ENCODE measurements at regions not wholly inside any gene's neighbourhood (a gene's known extent, or its start where the extent isn't known, plus 50 kb on each side); places are given as distances from the start of the nearest gene placed in this dataset.
"Not testable (repeated sequence)": the region's sequence is repeated elsewhere in the genome, so short reads cannot be mapped to it uniquely, and the experiment has no call there.

GRCh38 chr12:83226960-83227359 is 540.3 kb downstream of the TMTC2 start:
- not testable (repeated sequence) for H3K27ac ChIP-seq (ENCODE audit: low read depth, low read length); H3K36me3 ChIP-seq (ENCODE audit: control insufficient read depth, insufficient read depth, low read length); H3K9me3 ChIP-seq (ENCODE audit: control insufficient read depth, insufficient read depth, low read depth, low read length); H3K9ac ChIP-seq (ENCODE audit: low read length); H3K4me3 ChIP-seq (ENCODE audit: low read depth, low read length); H3K4me1 ChIP-seq (ENCODE audit: control insufficient read depth, insufficient read depth, low read length); H3K27me3 ChIP-seq (ENCODE audit: control insufficient read depth, insufficient read depth, low read length)

- Histone ChIP-seq H3K4me1 (ENCODE audit: control insufficient read depth, insufficient read depth, low read length) (no peaks in the 10 kb centered on the region), H3K27me3 (ENCODE audit: control insufficient read depth, insufficient read depth, low read length) (no peaks in the 10 kb centered on the region), H3K9ac (ENCODE audit: low read length) (no peak overlapping the region), H3K4me3 (ENCODE audit: low read depth, low read length) (no peak overlapping the region), H3K27ac (ENCODE audit: low read depth, low read length) (no peak overlapping the region), H3K36me3 (ENCODE audit: control insufficient read depth, insufficient read depth, low read length) (no peaks in the 10 kb centered on the region), H3K9me3 (ENCODE audit: control insufficient read depth, insufficient read depth, low read depth, low read length) (0 out of 2 replicates have a peak, but pooled peaks cover 4% of the 10 kb centered on the region)
Measured at GRCh38 chr12:83225806-83226205, 539.1 kb downstream of the TMTC2 start.

- Histone ChIP-seq H3K9me3 (ENCODE audit: control insufficient read depth, insufficient read depth, low read depth, low read length) (0 out of 2 replicates have a peak, but pooled peaks cover 4% of the 10 kb centered on the region), H3K9ac (ENCODE audit: low read length) (no peak overlapping the region), H3K27me3 (ENCODE audit: control insufficient read depth, insufficient read depth, low read length) (no peaks in the 10 kb centered on the region), H3K36me3 (ENCODE audit: control insufficient read depth, insufficient read depth, low read length) (no peaks in the 10 kb centered on the region), H3K4me1 (ENCODE audit: control insufficient read depth, insufficient read depth, low read length) (no peaks in the 10 kb centered on the region), H3K4me3 (ENCODE audit: low read depth, low read length) (no peak overlapping the region), H3K27ac (ENCODE audit: low read depth, low read length) (no peak overlapping the region)
Measured at GRCh38 chr12:83224012-83224411, 537.3 kb downstream of the TMTC2 start.

GRCh38 chr12:83220774-83221173 is 534.1 kb downstream of the TMTC2 start:
- Histone ChIP-seq H3K9ac (ENCODE audit: low read length) (no peak overlapping the region), H3K4me1 (ENCODE audit: control insufficient read depth, insufficient read depth, low read length) (no peaks in the 10 kb centered on the region), H3K27me3 (ENCODE audit: control insufficient read depth, insufficient read depth, low read length) (no peaks in the 10 kb centered on the region), H3K36me3 (ENCODE audit: control insufficient read depth, insufficient read depth, low read length) (no peaks in the 10 kb centered on the region), H3K4me3 (ENCODE audit: low read depth, low read length) (no peak overlapping the region), H3K27ac (ENCODE audit: low read depth, low read length) (no peak overlapping the region), H3K9me3 (ENCODE audit: control insufficient read depth, insufficient read depth, low read depth, low read length) (no peaks in the 10 kb centered on the region)

DNA sequence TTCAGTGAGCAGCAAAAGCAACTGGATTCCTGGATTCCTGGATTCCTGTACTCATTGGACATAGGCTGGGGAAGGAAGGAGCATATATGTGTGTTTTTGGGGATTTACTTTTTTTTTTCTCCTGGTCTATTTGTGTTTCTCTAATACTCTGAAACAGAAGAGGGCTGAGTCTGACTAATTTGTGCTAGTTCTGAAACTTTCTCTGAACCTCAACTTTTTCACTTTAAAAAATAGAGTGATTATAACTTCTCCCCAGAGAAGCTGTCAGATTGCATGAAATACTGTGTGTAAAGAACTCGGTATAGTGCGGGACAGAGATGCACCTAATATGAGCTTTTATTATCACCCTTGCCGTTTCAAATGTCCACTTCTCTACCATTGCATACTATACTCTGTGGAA is 529.5 kb downstream of the TMTC2 start:
- no peak overlapping the region for H3K9ac ChIP-seq (ENCODE audit: low read length)
- no peaks in the 10 kb centered on the region for H3K36me3 ChIP-seq (ENCODE audit: control insufficient read depth, insufficient read depth, low read length)
- no peaks in the 10 kb centered on the region for H3K27me3 ChIP-seq (ENCODE audit: control insufficient read depth, insufficient read depth, low read length)
- H3K9me3 ChIP-seq (ENCODE audit: control insufficient read depth, insufficient read depth, low read depth, low read length), result no peaks in the 10 kb centered on the region
- peaks cover 5% of the 10 kb centered on the region; the same call in 1 of the 2 replicates for H3K4me1 ChIP-seq (ENCODE audit: control insufficient read depth, insufficient read depth, low read length)
- H3K4me3 ChIP-seq (ENCODE audit: low read depth, low read length), result no peak overlapping the region
- H3K27ac ChIP-seq (ENCODE audit: low read depth, low read length), result no peak overlapping the region

DNA sequence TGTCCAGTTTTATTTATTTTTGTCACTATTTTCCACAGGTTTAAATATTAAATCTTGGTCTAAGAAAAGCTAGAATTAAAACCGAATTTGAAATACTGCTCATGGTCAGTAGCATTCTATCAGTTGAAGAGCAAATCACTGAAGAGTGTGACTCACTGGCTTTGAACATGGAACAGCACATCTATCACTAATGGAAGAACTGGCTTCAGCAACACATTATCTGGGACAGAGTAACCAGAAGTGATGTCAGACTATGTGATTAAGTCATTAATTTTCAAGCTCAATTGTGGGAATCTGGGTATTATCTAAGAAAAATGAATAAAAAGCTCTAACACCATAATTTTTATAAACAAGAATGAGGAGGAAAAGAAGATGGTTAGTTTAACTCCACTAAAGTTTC is 527.5 kb downstream of the TMTC2 start:
- Histone ChIP-seq H3K27ac (ENCODE audit: low read depth, low read length) (no peak overlapping the region), H3K9me3 (ENCODE audit: control insufficient read depth, insufficient read depth, low read depth, low read length) (no peaks in the 10 kb centered on the region), H3K36me3 (ENCODE audit: control insufficient read depth, insufficient read depth, low read length) (no peaks in the 10 kb centered on the region), H3K4me3 (ENCODE audit: low read depth, low read length) (no peak overlapping the region), H3K9ac (ENCODE audit: low read length) (no peak overlapping the region), H3K4me1 (ENCODE audit: control insufficient read depth, insufficient read depth, low read length) (peaks cover 16% of the 10 kb centered on the region; the same call in 1 of the 2 replicates), H3K27me3 (ENCODE audit: control insufficient read depth, insufficient read depth, low read length) (no peaks in the 10 kb centered on the region)

- Histone ChIP-seq H3K9me3 (ENCODE audit: control insufficient read depth, insufficient read depth, low read depth, low read length) (no peaks in the 10 kb centered on the region), H3K9ac (ENCODE audit: low read length) (no peak overlapping the region), H3K27ac (ENCODE audit: low read depth, low read length) (no peak overlapping the region), H3K4me3 (ENCODE audit: low read depth, low read length) (no peak overlapping the region), H3K36me3 (ENCODE audit: control insufficient read depth, insufficient read depth, low read length) (no peaks in the 10 kb centered on the region), H3K27me3 (ENCODE audit: control insufficient read depth, insufficient read depth, low read length) (no peaks in the 10 kb centered on the region), H3K4me1 (ENCODE audit: control insufficient read depth, insufficient read depth, low read length) (peaks cover 16% of the 10 kb centered on the region; the same call in 1 of the 2 replicates)
Measured at GRCh38 chr12:83210933-83211332, 524.2 kb downstream of the TMTC2 start.

DNA sequence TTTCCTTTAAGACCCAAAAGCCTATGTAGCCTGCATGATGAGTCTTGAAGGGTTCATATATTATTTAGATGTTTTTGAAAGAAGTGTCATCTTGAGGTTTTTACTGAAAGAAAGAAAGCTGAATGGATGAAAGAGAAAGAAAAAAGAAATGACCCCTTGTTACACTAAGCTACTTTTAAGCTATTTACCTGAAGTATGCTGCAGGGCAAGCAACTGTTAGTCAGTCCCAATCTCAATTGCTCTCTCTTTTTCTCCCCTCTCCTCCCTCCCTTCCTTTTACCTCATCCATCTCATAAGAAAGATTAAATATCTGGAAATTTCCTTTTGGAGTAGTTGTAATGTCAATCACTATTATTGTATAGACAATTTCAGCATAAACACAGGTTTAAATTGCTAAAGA is 512.4 kb downstream of the TMTC2 start:
- H3K9me3 ChIP-seq (ENCODE audit: control insufficient read depth, insufficient read depth, low read depth, low read length), result peaks cover 11% of the 10 kb centered on the region; the same call in 1 of the 2 replicates
- H3K4me1 ChIP-seq (ENCODE audit: control insufficient read depth, insufficient read depth, low read length), result peaks cover 34% of the 10 kb centered on the region
- peak overlapping the region; percentile 70 for H3K9ac ChIP-seq (ENCODE audit: low read length)
- peak overlapping the region; percentile 29; the same call in 1 of the 2 replicates for H3K4me3 ChIP-seq (ENCODE audit: low read depth, low read length)
- H3K27ac ChIP-seq (ENCODE audit: low read depth, low read length), result peak overlapping the region; percentile 92
- no peaks in the 10 kb centered on the region for H3K36me3 ChIP-seq (ENCODE audit: control insufficient read depth, insufficient read depth, low read length)
- no peaks in the 10 kb centered on the region for H3K27me3 ChIP-seq (ENCODE audit: control insufficient read depth, insufficient read depth, low read length)

GRCh38 chr12:83198291-83199015 is 511.7 kb downstream of the TMTC2 start:
- Histone ChIP-seq H3K4me3 (ENCODE audit: low read depth, low read length) (peak overlapping the region; percentile 29), H3K27me3 (ENCODE audit: control insufficient read depth, insufficient read depth, low read length) (no peaks in the 10 kb centered on the region), H3K9me3 (ENCODE audit: control insufficient read depth, insufficient read depth, low read depth, low read length) (peaks cover 11% of the 10 kb centered on the region; the same call in 1 of the 2 replicates), H3K27ac (ENCODE audit: low read depth, low read length) (peak overlapping the region; percentile 92), H3K4me1 (ENCODE audit: control insufficient read depth, insufficient read depth, low read length) (peaks cover 34% of the 10 kb centered on the region), H3K36me3 (ENCODE audit: control insufficient read depth, insufficient read depth, low read length) (no peaks in the 10 kb centered on the region), H3K9ac (ENCODE audit: low read length) (peak overlapping the region; percentile 70)

DNA sequence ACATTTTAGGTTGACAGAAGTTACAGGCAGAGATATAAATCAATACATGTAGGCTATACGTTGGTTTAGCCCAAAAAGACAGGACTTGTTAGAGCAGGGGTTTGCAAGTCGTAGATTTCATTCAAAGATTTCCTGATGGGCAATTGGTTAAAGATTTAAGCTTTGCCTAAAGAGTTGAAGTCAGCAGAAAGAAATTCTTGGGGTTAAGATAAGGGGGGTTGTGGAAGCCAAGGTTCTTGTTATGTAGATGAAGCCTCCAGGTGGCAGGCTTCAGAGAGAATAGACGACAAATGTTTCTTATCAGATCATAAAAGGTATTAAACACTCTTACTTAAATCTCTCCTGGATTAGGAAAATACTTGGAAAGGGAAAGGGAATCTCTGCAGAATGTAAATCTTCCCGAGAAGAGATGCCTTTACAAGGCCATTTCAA is 510.8 kb downstream of the TMTC2 start:
- H3K9me3 ChIP-seq (ENCODE audit: control insufficient read depth, insufficient read depth, low read depth, low read length), result peaks cover 16% of the 10 kb centered on the region
- H3K4me3 ChIP-seq (ENCODE audit: low read depth, low read length), result peak overlapping the region; percentile 34
- peak overlapping the region; percentile 92 for H3K27ac ChIP-seq (ENCODE audit: low read depth, low read length)
- H3K27me3 ChIP-seq (ENCODE audit: control insufficient read depth, insufficient read depth, low read length), result no peaks in the 10 kb centered on the region
- peaks cover 34% of the 10 kb centered on the region for H3K4me1 ChIP-seq (ENCODE audit: control insufficient read depth, insufficient read depth, low read length)
- no peaks in the 10 kb centered on the region for H3K36me3 ChIP-seq (ENCODE audit: control insufficient read depth, insufficient read depth, low read length)
- peak overlapping the region; percentile 47 for H3K9ac ChIP-seq (ENCODE audit: low read length)

- H3K9ac ChIP-seq (ENCODE audit: low read length), result peak overlapping the region; percentile 46
- peak overlapping the region; percentile 34; the same call in 1 of the 2 replicates for H3K4me3 ChIP-seq (ENCODE audit: low read depth, low read length)
- no peaks in the 10 kb centered on the region for H3K27me3 ChIP-seq (ENCODE audit: control insufficient read depth, insufficient read depth, low read length)
- peaks cover 34% of the 10 kb centered on the region for H3K4me1 ChIP-seq (ENCODE audit: control insufficient read depth, insufficient read depth, low read length)
- peaks cover 15% of the 10 kb centered on the region for H3K9me3 ChIP-seq (ENCODE audit: control insufficient read depth, insufficient read depth, low read depth, low read length)
- H3K27ac ChIP-seq (ENCODE audit: low read depth, low read length), result peak overlapping the region; percentile 92
- H3K36me3 ChIP-seq (ENCODE audit: control insufficient read depth, insufficient read depth, low read length), result no peaks in the 10 kb centered on the region
Measured at GRCh38 chr12:83196694-83197350, 510.1 kb downstream of the TMTC2 start.
